ENCODE measurements at regions not wholly inside any gene's neighbourhood (a gene's known extent, or its start where the extent isn't known, plus 50 kb on each side); places are given as distances from the start of the nearest gene placed in this dataset.
A peak's percentile ranks its signal among the peaks of the same experiment; 100 is the strongest.

- DNase-seq = peak; percentile 63
Observed at GRCh38 chr2:189267925-189268579, 88.5 kb upstream of the COL5A2 start.

GRCh38 chr2:189268763-189269162 is 89.2 kb upstream of the COL5A2 start:
- no peak for DNase-seq

- DNase-seq = no peak
Observed at GRCh38 chr2:189273734-189274133, 94.2 kb upstream of the COL5A2 start.

GRCh38 chr2:189274361-189274760 is 94.8 kb upstream of the COL5A2 start:
- peak; percentile 50 for DNase-seq

- peak; percentile 81 for DNase-seq
Observed at GRCh38 chr2:189276277-189276676, 96.7 kb upstream of the COL5A2 start.

- DNase-seq = no peak
Observed at GRCh38 chr2:189281201-189281600, 101.6 kb upstream of the COL5A2 start.

GRCh38 chr2:189285349-189285748 is 105.8 kb upstream of the COL5A2 start:
- DNase-seq = no peak

- DNase-seq = peak; percentile 54
Observed at GRCh38 chr2:189285962-189286645, 106.5 kb upstream of the COL5A2 start.

GRCh38 chr2:189287363-189287762 is 107.8 kb upstream of the COL5A2 start:
- DNase-seq = no peak

GRCh38 chr2:189287982-189288521 is 108.5 kb upstream of the COL5A2 start:
- peak; percentile 79 for DNase-seq

GRCh38 chr2:189291460-189291859 is 111.9 kb upstream of the COL5A2 start:
- no peak for DNase-seq

- no peak for DNase-seq
Observed at GRCh38 chr2:189293164-189293563, 113.6 kb upstream of the COL5A2 start.

GRCh38 chr2:189297446-189297845 is 117.9 kb upstream of the COL5A2 start:
- DNase-seq = no peak

- no peak for DNase-seq
Observed at GRCh38 chr2:189298038-189298437, 118.5 kb upstream of the COL5A2 start.

- DNase-seq = no peak
Observed at GRCh38 chr2:189298481-189298880, 118.9 kb upstream of the COL5A2 start.

GRCh38 chr2:189299974-189300373 is 120.4 kb upstream of the COL5A2 start:
- DNase-seq = no peak

GRCh38 chr2:189300916-189301315 is 121.4 kb upstream of the COL5A2 start:
- DNase-seq = no peak

- no peak for DNase-seq
Observed at GRCh38 chr2:189302274-189302948, 122.8 kb upstream of the COL5A2 start.

- DNase-seq = no peak
Observed at GRCh38 chr2:189304360-189304759, 124.8 kb upstream of the COL5A2 start.

- DNase-seq = no peak
Observed at GRCh38 chr2:189305291-189305943, 125.9 kb upstream of the COL5A2 start.

- DNase-seq = no peak
Observed at GRCh38 chr2:189306525-189306924, 127.0 kb upstream of the COL5A2 start.

- DNase-seq = no peak
Observed at GRCh38 chr2:189308056-189308790, 128.7 kb upstream of the COL5A2 start.
